ENCODE measurements at regions not wholly inside any gene's neighbourhood (a gene's known extent, or its start where the extent isn't known, plus 50 kb on each side); places are given as distances from the start of the nearest gene placed in this dataset.
"Not testable (repeated sequence)": the region's sequence is repeated elsewhere in the genome, so short reads cannot be mapped to it uniquely, and the experiment has no call there.

DNA sequence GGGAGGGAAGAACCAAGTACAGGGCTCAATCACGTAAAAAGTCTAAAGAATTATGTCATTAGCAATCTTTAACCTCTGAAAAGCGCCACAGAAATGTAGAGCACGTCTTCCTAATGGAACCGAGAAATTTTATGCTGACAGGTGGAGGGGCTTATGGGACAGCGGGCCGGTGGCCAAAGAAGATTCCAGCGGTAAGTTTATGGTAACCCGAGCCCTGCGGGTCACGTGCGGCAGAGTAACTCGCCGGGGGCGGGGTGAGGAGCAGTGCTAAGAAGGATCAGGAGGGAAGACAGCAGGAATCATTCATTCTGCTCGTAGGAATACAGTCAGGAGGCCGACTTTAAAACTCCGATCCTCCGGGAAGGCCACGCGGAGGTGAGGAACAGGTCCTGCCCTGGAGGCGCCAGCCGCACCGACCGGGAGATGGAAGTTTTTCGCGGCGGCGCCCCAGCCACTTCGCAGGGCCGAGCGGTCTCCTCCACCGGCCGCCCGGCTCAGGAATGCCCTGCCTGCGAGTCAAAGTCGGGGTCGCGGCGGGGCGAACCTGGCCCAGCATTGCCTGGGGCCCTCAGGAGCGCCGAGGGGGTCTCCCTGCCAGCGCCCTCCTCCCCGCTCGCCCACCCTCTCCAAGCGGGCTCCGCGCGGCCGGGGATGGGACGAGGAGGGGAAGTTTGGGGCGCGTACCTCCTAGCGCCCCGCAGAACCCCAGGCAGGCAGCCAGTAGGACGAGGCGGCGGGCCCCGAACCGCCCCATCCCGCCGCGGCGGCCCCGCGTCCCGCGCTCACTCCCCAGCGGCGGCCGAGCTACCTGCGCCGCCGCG is 101.8 kb downstream of the ESM1 start:
- no peak for DNase-seq

- DNase-seq, result no peak
These were observed 102.6 kb downstream of the ESM1 start for GRCh38 chr5:54882841-54883240.

DNA sequence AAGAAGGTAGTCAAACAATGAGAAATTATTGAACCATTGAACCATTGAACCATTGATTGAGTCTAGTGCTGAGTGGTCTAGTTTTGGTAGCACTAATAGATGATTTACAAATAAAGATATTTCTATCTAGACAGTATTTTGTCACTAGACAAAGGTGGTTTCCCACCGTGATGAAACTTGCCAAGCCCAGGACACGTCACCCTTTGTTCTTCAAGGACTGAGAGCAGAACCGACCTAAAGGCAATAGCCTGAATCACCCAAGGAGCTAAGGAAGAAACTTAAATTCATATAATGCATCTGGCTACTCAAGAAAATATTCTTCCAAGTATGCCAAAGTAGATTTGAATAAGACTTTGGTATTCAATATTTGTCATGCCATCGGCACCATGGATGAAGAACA is 103.3 kb downstream of the ESM1 start:
- DNase-seq, result no peak

DNA sequence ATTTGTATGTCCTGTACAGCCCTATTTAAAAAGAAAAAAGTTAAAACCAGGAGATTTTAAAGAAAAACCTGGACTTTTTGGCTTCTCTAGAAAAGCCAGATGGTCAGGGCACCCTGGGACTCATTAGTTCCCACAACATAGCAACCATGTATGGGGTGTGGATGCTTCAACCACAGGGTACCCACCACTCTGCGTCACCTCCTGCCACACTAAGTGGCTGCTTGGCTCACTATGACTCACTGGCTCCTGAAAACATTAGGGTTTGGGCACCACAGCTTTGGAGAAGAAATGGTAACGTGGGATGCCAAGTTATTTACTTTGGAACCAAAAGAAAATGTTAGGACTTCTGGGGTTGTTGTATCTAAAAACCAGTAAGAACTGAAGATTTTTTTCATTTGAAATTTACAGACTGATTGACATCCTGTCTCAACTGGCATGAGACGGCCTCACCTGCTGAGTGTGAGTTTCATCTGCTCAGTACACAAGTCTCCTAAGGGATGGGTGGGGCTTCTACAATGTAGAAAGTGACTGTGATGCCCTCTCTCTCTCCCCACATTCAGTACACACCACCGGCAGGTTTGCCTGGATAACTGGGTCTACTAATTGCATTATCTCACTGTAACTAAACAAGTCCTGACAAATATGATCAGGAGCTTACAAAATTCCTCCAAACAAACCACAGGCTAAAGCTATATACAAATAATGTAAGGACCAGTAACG is 103.9 kb downstream of the ESM1 start:
- no peak for DNase-seq

DNA sequence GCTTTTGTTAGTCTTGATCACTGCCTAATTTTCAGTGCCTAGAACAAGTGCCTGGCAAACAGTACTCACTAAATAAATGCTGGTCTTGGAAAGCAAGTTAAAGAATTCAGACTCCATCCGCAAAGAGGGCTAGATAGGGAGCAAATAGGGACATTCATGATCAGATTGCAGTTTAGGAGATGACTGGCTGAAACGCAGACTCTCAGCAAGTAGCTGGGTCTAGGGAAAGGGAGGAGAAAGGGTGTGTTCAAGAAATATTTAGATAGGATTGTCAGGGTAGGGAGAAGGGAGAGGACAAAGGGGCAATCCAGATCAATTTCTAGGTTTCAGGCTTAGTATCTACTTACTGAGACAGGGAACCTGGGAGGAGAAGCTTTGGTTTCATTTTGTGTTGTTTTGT is 108.4 kb downstream of the ESM1 start:
- DNase-seq, result no peak

GRCh38 chr5:54876556-54876955 is 108.8 kb downstream of the ESM1 start:
- no peak for DNase-seq

DNA sequence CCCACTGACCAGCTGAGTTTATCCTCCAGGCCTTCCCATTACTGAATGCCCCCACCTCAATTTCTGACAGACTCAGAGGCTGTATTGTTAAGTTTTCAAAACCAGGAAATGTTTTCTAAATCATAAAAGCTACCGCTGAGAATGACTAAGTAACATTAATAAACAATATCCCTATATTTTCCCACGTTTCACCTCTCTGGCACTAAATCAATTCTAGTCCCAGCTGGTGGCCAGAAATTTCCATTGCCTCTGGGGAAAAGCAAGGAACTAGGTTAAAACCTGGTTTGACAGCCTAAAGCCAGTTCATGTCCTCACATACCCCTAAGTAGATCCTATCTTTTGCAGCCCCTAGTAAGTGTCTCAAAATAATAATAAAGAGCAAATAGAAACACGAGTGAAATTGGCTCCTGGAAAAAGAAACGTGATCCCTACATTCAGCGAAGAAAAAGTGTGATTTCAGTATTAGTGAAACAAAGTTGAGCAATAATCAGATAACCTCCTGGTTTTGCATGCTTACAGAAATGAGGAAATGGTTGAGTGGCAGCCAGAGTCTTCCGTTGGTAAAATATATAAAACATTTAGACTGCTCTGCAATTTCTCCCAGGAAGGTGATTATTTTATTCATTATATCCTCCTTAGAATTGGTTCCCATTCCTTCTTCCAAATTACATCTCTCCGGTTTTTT is 110.9 kb downstream of the ESM1 start:
- DNase-seq, result no peak

DNA sequence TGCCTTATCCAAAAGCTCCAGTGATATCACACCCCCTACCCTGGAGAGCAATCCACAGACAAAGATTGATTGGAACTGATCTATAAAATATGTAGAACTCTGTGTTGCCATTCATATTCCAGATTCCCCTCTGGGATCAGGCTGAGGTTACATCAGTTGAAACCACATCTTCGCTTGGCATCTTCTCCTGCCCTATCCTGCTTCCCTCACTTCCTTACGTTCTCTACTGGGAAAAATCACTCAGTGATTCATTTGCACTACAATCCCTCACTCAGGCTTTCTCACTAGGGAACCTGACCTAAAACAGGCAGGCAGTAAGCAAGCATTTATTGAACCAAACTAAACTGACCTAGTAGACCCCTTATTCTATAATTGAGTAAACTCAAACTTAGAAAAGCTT is 111.7 kb downstream of the ESM1 start:
- DNase-seq, result no peak

DNA sequence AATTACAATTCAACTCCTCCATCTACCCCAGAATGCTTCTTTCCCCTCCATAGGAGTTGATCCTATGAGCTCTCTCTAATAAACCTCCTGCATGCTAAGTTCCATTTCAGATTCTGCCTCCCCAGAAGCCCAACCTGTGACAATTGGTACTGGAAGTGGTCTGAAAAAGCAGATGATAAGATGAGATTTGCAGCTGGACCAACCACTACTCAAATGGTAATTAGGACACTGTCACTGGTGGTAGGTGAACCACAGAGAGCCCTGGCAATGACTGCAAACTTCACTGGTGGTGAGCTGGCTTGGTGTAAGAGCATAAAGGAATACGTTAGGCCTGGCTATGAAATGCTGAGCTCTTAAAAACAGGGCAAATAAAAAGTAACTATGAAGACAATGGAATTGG is 112.6 kb downstream of the ESM1 start:
- no peak for DNase-seq

- no peak for DNase-seq
These were observed 115.1 kb downstream of the ESM1 start for GRCh38 chr5:54870271-54870670.

GRCh38 chr5:54869691-54870090 is 115.7 kb downstream of the ESM1 start:
- DNase-seq, result no peak

DNA sequence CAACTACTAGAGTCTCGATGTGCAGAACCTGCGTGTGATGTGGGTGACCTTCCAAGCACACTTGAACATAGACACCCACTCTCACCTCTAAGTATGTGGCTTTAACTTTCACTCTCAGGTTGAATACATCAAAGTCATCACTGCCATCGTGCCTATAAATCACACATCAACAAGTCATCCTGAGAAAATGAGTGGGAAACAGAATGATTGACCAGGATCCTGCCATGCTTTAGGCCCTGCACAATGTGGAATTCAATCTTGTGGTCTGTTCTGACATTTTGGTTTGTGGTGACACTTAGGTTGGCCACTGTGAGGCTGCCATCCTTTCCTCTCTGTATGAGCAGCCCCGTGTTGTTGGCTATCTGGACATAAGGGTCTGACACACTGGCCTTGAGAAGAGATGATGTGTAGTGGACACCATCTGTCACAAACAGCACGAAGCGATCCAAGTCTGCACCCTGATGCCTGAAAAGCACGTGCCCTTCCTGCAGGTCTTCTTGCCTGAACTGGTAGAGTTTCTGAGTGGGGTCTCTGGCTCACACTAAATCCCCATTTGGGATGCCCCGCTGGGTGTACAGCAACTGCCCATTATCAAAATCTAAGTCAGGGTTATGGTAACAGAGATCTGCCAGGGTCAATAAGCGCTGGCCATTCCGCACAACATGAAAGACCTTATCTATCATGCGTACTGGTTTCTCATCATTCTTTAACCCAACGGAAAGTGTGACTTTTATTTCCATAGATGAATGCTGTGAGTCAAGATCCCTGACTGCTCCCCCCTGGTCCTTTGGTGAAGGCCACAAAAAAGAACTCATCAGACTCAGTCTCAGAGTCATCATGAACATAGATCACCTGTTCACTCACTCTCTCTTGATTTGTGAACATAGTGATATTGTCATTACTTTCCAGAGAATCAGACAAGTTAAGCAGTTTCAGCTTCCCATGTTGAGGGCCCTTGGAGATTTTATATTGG is 116.6 kb downstream of the ESM1 start:
- DNase-seq, result no peak

- DNase-seq, result peak; percentile 2
These were observed 118.0 kb downstream of the ESM1 start for GRCh38 chr5:54867310-54867944.

DNA sequence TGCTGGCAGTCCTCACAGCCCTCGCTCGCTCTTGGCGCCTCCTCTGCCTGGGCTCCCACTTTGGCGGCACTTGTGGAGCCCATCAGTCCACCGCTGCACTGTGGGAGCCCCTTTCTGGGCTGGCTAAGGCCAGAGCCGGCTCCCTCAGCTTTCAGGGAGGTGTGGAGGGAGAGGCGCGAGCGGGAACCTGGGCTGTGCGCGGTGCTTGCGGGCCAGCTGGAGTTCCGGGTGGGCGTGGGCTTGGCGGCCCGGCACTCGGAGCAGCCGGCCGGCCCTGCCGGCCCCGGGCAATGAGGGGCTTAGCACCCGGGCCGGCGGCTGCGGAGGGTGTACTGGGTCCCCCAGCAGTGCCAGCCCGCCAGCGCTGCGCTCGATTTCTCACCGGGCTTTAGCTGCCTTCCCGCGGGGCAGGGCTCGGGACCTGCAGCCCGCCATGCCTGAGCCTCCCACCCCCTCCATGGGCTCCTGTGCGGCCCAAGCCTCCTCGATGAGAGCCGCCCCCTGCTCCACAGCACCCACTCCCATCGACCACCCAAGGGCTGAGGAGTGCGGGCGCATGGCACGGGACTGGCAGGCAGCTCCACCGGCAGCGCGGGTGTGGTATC is 120.4 kb downstream of the ESM1 start:
- DNase-seq, result not testable (repeated sequence)

DNA sequence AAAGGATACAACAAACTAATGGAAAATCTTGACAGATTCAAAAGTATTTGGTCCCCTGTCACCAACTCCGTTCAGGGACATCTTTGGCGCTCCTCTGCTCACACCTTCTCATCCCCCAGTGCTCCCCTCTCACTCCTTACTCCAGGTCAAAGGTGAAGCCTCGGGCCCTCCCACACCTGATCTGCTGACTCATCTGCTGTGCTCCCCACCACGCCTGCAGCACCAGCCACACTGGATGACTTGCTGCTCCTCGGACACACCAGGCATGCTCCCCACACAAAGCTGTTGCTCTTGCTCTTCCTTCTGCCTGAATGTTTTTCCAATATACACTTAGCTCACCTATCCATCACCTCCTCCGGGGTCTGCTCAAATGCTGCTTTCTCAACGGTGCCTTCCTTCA is 123.4 kb downstream of the ESM1 start:
- no peak for DNase-seq

GRCh38 chr5:54861212-54861894 is 124.0 kb downstream of the ESM1 start:
- DNase-seq, result no peak

DNA sequence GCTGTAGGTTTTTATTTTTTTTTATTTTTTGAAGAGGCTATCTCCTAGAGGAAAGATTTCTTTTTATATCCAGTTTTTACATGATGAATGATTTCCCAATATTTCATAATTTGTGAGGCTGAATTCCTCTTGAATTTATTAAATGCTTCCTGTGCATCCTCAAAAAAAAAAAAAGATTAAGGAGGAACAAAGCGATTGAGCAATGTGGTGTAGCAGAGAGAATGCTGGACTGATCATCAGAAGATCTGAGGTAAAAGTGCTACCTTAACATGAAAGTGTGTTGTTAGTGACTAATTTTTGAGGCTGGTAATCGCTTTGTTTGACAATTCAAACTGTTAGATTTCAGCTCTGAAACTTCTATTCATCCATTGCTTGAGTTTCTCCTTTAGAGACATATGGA is 125.1 kb downstream of the ESM1 start:
- DNase-seq, result no peak

DNA sequence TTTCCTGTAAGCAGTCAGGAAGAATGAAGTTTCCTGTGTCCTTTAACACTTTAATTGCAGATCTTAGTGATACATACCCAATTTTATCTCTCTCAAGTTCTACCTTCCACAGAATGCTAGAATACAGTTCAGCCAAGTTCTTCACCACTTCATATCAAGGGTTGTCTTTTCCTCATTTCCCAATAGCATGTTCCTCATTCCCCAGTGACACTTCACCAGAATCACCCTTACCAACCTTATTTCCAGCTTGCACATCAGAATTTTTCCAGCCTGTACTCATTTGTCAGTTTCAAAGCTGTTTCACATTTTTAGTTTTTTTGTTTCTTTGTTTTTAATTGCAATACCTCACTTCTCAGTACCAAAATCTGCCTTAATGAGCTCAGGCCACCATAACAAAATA is 126.1 kb downstream of the ESM1 start:
- no peak for DNase-seq

- no peak for DNase-seq
These were observed 130.4 kb downstream of the ESM1 start for GRCh38 chr5:54854883-54855581.

GRCh38 chr5:54852007-54852406 is 133.4 kb downstream of the ESM1 start:
- DNase-seq, result no peak

GRCh38 chr5:54851449-54851848 is 133.9 kb downstream of the ESM1 start:
- no peak for DNase-seq

All from NCI-H1417 treated with DMSO at 0.1 percent for 48 hours (cell line).